ENCODE measurements at regions not wholly inside any gene's neighbourhood (a gene's known extent, or its start where the extent isn't known, plus 50 kb on each side); places are given as distances from the start of the nearest gene placed in this dataset.

DNA sequence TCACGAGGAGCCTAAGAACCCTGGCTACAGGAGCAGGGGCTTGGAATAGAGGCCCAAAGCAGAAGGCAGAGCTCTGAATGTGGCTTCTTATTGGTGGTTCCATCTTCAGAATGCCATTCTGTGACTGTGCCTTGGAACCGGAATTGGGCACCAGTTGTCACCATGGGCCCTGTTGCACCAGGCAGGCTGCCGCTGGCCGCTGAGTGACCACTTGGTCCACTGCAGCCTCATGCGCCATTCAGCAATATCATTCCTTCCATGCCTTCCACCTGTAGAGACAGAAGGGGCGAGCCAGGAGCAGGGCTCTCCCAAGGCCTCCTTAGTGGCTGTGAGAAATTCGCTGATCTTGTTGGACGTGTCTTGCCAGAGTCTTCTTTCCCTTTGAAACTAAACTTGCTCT is 270.3 kb upstream of the CHD6 start:
- no peaks in the 10 kb centered on the region for H3K27me3 ChIP-seq
- TF ChIP-seq, protein P1, sequence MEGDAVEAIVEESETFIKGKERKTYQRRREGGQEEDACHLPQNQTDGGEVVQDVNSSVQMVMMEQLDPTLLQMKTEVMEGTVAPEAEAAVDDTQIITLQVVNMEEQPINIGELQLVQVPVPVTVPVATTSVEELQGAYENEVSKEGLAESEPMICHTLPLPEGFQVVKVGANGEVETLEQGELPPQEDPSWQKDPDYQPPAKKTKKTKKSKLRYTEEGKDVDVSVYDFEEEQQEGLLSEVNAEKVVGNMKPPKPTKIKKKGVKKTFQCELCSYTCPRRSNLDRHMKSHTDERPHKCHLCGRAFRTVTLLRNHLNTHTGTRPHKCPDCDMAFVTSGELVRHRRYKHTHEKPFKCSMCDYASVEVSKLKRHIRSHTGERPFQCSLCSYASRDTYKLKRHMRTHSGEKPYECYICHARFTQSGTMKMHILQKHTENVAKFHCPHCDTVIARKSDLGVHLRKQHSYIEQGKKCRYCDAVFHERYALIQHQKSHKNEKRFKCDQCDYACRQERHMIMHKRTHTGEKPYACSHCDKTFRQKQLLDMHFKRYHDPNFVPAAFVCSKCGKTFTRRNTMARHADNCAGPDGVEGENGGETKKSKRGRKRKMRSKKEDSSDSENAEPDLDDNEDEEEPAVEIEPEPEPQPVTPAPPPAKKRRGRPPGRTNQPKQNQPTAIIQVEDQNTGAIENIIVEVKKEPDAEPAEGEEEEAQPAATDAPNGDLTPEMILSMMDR (IDR thresholded peaks at IDR 0.05): no peak
- DNase-seq (no peak), ATAC-seq (no peak)
- no peaks in the 10 kb centered on the region for H3K9me3 ChIP-seq
- H3K4me1 ChIP-seq: no peaks in the 10 kb centered on the region
- no peaks in the 10 kb centered on the region for H3K36me3 ChIP-seq
- no peak overlapping the region for H3K27ac ChIP-seq
- intact Hi-C loops (cut with DNase I): no loop called here
- no peak overlapping the region for H3K4me3 ChIP-seq

DNA sequence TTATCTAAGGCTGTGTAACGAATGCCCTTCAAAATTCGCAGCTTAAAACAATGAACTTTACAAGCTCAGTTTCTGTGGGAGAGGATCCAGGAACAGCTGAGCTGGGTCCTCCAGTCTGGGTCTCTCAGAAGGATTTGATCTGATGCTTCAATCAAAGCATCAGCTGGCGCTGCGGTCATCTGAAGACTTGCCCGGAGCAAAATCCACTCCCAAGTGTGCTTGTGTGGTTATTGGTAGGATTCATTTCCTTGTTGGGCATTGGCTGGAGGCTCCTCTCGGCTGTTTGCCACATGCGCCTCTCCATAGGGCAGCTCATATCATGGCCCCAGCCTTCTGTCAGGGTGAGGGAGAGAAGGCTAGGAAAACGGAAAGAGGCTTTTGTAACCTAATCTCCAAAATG is 269.3 kb upstream of the CHD6 start:
- DNase-seq (no peak), ATAC-seq (no peak)
- H3K4me1 ChIP-seq: no peaks in the 10 kb centered on the region
- TF ChIP-seq, protein P1 (IDR thresholded peaks at IDR 0.05): no peak
- H3K27ac ChIP-seq: no peak overlapping the region
- H3K36me3 ChIP-seq: no peaks in the 10 kb centered on the region
- H3K27me3 ChIP-seq: no peaks in the 10 kb centered on the region
- intact Hi-C loops (cut with DNase I): no loop called here
- H3K4me3 ChIP-seq: no peak overlapping the region
- H3K9me3 ChIP-seq: no peaks in the 10 kb centered on the region

DNA sequence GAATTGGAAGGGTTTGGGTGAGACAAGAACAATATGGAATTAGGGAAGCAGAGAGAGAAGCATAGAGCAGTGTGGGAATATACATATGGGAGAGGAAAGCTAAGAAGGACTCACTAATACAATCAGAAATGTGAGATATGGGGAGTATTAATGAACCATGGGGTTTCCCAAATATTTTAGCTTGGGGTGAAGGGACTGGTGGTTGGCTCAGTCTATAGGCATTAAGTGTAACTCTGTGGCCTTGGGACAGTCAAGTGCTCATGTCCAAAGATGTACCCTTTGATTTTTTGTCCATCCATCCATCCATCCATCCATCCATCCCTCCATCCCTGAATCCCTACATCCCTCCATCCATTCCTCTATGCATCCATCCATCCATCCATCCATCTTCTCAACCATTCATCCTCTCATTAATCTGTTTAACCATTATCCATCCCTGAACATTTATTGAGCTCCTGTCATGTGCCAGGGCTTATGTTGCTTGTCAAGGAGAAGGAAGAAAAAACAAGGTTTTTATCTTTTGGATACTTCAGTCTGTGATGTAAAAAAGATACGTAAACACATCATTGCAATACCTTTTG is 263.4 kb upstream of the CHD6 start:
- H3K4me1 ChIP-seq: no peaks in the 10 kb centered on the region
- no peak for DNase-seq
- H3K36me3 ChIP-seq: no peaks in the 10 kb centered on the region
- H3K9me3 ChIP-seq: no peaks in the 10 kb centered on the region
- intact Hi-C loops (cut with DNase I): no loop called here
- TF ChIP-seq, protein P1 (IDR thresholded peaks at IDR 0.05): no peak
- H3K4me3 ChIP-seq: no peak overlapping the region
- H3K27ac ChIP-seq: no peak overlapping the region
- H3K27me3 ChIP-seq: no peaks in the 10 kb centered on the region
- ATAC-seq: no peak

DNA sequence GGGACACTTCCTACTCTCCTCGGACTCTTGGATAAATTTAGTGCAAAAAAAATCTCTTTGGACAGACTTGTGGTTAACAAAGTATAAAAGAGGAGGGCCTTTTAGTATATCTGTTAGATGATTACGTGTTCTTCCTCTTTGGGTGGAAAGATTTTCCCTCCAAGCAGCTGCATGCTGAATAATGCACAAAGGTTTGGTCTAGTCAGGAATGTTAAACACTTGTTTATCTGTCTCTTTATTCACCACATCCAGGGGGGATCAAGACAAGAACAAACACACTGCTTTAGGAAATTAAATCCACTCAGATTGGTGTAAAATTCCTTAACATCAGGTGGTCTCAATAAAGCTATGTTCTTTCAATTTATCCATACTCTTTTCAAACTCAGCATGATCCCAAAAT is 260.9 kb upstream of the CHD6 start:
- intact Hi-C loops (cut with DNase I): no loop called here
- H3K36me3 ChIP-seq: no peaks in the 10 kb centered on the region
- TF ChIP-seq, protein P1 (IDR thresholded peaks at IDR 0.05): no peak
- no peaks in the 10 kb centered on the region for H3K9me3 ChIP-seq
- H3K4me1 ChIP-seq: no peaks in the 10 kb centered on the region
- no peak overlapping the region for H3K4me3 ChIP-seq
- DNase-seq (no peak), ATAC-seq (no peak)
- no peak overlapping the region for H3K27ac ChIP-seq
- no peaks in the 10 kb centered on the region for H3K27me3 ChIP-seq

DNA sequence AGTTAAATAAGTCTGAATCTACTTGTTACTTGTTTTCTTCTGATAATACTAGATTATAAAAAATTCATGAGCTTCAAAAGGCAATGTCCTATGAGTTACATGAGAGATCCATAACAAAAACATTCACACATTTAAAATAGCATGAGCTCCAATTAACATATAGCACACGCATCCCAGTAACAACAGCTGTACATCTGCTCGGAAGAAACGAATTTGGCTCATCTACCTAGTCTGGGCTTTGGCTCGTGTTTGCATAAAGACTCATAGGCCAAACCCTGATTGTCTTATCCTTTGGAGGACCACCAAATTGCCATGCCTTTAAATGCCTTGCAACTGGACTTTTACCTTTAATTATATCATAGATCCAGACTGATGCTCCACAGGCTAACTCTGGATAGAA is 259.7 kb upstream of the CHD6 start:
- TF ChIP-seq, protein P1 (IDR thresholded peaks at IDR 0.05): no peak
- Histone ChIP-seq H3K27ac (no peak overlapping the region), H3K27me3 (no peaks in the 10 kb centered on the region), H3K36me3 (no peaks in the 10 kb centered on the region), H3K4me1 (no peaks in the 10 kb centered on the region), H3K4me3 (no peak overlapping the region), H3K9me3 (no peaks in the 10 kb centered on the region)
- ATAC-seq (no peak), DNase-seq (no peak)
- intact Hi-C loops (cut with DNase I): no loop called here

DNA sequence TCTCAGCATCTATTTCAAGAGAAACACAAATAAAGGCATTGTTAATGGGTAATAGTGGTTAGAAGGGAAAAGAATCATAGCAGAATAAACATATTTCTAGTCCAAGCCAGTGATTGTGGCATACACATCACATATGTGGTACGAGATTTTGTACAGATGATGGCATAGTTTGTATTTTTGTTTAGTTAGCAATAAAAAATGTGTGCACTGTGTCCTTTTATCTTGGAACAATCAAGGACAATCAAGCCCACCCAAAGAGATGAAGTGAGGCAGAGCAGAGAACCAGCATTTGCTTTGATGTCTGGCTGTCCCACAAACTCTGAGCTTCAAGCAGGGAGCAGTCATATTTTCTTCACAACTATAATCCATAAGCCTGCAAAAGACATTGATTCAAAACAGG is 256.5 kb upstream of the CHD6 start:
- Histone ChIP-seq H3K4me3 (no peak overlapping the region), H3K4me1 (no peaks in the 10 kb centered on the region), H3K36me3 (no peaks in the 10 kb centered on the region), H3K27ac (no peak overlapping the region), H3K9me3 (no peaks in the 10 kb centered on the region), H3K27me3 (no peaks in the 10 kb centered on the region)
- intact Hi-C loops (cut with DNase I): no loop called here
- TF ChIP-seq, protein P1 (IDR thresholded peaks at IDR 0.05): no peak
- DNase-seq: no peak
- ATAC-seq: no peak

Data from upper lobe of right lung (tissue), 1 donor.